IPS-18c (cell line): ENCODE measurements at regions not wholly inside any gene's neighbourhood (a gene's known extent, or its start where the extent isn't known, plus 50 kb on each side); places are given as distances from the start of the nearest gene placed in this dataset.
"Not testable (repeated sequence)": the region's sequence is repeated elsewhere in the genome, so short reads cannot be mapped to it uniquely, and the experiment has no call there.

ENCODE experiments used
- H3K4me3 ChIP-seq: 2 replicates; pipeline ENCODE4 v1.7.0; 2013; ENCODE audit warnings: low read depth, mild to moderate bottlenecking, low read length, moderate library complexity; ENCODE audit not compliant: insufficient read depth
- H3K9me3 ChIP-seq: one replicate; pipeline ENCODE4 v1.6.1; 2013; ENCODE audit warnings: mild to moderate bottlenecking, low read length, moderate library complexity; ENCODE audit not compliant: control insufficient read depth, insufficient read depth

DNA sequence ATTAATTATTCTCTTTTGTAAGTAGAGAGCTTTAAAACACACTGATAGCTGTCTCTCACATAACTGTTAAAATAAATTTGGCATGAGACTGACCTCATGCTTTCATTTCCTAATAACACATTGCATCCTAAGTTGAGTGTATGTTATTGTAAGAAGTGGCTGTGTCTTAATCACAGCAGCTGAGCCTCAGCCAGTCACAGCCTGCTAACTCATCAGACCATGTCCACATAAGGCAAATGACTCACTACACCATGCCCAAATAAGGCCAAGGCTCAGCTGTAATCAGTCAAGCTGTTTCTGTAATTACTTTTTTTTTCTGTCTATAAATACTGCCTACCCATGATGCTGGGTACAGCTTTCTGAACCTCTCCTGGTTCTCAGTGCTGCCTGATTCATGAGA, 860.9 kb downstream of the XPNPEP1 start:
- H3K4me3 ChIP-seq = no peak overlapping the region
- no peaks in the 10 kb centered on the region for H3K9me3 ChIP-seq

DNA sequence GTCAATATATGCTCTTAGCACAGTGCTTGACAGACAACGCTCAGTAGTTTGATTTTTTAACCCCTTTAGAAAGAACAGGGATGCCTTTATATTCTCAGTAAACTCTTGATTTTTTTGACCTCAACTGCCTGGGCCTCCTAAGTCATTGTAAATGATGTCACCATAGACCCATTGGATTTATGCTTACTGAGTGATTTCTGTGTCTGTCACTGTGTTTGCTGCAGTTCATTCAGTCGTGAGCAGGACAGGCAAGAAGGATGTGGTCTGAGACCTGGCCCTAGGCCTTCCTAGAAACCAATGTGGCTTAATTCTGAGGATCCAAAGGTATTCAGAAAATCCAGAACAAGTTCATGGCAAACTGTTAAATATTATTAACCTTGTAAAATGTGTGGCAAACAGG, 868.1 kb downstream of the XPNPEP1 start:
- Histone ChIP-seq H3K4me3 (no peak overlapping the region), H3K9me3 (no peaks in the 10 kb centered on the region)

DNA sequence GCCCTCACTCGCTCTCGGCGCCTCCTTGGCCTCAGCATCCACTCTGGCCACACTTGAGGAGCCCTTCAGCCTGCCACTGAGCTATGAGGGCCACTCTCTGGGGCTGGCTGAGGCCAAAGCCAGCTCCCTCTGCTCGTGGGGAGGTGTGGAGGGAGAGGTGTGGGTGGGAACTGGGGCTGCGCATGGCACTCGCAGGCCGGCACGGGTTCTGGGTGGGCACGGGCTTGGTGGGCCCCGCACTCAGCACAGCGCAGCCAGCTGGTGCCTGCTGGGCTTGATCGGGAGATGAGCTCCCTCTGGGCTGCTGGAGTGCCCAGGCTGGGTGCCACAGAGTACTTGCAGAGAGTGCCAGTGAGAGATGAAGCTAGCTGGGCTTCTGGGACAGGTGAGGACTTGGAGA, 875.5 kb downstream of the XPNPEP1 start:
- Histone ChIP-seq H3K4me3 (no peak overlapping the region), H3K9me3 (no peaks in the 10 kb centered on the region)

DNA sequence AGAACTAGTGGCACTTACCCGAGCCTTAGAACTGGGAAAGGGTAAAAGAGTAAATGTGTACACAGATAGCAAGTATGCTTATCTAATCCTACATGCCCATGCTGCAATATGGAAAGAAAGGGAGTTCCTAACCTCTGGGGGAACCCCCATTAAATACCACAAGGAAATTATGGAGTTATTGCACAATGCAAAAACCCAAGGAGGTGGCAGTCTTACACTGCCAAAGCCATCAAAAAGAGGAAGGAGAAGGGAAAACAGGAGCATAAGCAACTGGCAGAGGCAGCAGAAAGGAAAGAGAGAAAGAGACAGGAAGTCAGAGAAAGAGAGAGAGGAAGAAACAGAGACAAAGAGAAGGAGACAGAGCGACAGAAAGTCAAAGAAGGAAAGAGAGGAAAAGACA, 876.9 kb downstream of the XPNPEP1 start:
- H3K9me3 ChIP-seq, H3K4me3 ChIP-seq: not testable (repeated sequence)

DNA sequence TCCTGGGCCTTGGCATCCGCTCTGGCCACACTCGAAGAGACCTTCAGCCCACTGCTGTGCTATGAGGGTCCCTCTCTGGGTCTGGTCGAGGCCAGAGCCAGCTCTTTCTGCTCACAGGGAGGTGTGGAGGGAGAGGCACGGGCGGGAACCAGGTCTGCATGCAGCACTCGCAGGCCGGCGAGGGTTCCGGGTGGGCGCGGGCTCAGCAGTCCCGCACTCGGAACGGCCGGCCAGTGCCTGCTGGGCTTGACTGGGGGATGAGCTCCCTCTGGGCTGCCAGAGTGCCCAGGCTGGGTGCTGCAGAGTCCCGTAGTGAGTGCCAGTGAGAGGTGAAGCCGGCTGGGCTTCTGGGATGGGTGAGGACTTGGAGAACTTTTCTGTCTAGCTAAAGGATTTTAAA, 882.7 kb downstream of the XPNPEP1 start:
- H3K9me3 ChIP-seq = peaks cover 4% of the 10 kb centered on the region
- H3K4me3 ChIP-seq = no peak overlapping the region

DNA sequence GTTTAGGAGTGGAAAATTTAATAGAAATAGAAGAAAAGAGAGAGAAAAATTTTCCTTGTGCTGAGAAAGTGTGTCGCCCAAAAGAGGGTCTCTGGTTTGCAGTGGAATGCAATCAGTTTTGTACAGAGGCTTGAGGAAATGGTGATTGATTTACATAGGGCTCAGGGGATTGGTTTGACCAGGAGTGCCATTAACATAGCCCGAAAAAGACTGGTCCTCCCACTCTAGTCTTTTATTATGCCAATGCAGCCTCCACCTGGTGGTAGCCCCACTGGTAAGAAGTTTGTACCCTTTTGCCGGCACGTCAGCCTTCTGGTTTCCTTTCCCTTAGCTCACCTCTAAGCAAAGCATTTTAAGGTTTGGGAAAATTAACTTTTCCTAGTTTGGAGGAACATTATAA, 885.3 kb downstream of the XPNPEP1 start:
- Histone ChIP-seq H3K9me3 (peaks cover 4% of the 10 kb centered on the region), H3K4me3 (no peak overlapping the region)

DNA sequence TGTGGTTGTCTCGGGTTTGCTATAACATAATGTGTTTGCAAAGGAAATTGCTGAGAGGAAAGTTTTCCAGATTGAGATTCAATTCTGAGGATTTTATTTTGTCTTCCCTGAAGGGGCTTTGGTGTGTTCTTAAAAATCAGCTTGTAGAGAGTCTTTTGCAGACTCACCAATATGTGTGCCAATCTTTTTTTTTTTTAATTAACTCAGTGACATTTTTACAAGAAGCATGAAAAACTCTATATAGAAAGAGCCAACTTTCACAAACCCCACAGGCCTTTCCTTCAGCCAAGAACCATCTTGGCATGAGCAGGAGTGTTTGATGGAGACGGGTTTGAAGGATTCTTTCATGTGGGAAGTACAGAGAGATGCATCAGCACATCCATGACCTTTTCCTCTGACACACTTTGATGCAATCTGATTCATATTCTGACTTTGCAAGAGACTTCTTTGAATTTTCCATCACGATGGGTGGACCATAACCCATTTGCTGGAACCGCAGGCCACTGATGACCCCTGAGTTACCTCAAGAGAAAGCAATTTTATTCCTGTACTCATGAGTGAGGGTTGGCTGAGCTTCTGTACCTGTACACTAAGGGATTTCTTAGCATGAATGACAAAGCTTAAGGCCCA, 892.6 kb downstream of the XPNPEP1 start:
- no peaks in the 10 kb centered on the region for H3K9me3 ChIP-seq
- no peak overlapping the region for H3K4me3 ChIP-seq

DNA sequence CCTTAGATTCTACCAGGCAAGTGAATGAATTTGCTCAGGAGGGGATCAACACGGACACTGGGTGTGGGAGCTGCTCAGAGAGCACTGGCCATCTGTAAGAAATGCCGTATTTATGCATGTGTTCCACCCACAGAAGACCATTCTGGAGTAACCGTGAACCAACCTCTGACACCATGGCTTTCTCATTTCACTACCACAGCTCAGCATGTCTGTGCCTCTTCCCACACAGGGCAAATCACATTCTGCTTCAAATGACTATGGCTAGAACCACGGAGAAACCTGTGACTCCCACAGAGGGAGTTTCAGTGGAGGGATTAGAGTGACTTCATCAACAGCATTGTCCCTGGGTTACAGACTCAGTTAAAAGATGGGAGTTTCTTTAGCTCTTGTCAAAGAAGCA, 893.4 kb downstream of the XPNPEP1 start:
- H3K4me3 ChIP-seq = no peak overlapping the region
- no peaks in the 10 kb centered on the region for H3K9me3 ChIP-seq

DNA sequence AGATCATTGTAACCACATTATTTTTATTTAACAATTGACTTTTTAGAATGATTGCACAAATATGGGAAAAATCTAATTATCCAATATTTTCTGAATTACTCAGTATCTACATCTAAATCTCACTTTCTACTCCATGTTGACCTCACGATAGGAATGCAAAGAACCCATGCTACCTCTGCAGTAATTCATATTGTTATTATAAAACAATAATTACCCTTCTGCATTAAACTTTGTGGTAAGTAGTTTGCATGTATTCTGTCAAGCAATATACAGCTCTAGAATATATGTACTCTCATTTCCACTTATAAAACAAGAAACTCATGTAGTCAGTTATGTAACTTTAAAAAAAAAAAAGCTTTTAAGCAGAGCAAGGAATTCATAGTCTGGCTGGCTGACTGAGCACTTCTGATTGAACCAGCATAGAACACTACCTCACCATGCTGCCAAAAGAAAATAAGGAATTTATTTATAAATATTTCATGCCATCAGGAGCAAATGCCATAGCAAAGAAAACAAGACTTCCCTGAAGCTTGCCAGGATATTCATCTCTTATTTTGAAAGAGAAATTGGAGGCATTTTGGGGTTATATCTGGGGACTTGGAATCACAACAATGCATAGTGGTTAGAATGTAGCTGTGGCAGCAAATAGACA, 895.7 kb downstream of the XPNPEP1 start:
- Histone ChIP-seq H3K4me3 (no peak overlapping the region), H3K9me3 (no peaks in the 10 kb centered on the region)

DNA sequence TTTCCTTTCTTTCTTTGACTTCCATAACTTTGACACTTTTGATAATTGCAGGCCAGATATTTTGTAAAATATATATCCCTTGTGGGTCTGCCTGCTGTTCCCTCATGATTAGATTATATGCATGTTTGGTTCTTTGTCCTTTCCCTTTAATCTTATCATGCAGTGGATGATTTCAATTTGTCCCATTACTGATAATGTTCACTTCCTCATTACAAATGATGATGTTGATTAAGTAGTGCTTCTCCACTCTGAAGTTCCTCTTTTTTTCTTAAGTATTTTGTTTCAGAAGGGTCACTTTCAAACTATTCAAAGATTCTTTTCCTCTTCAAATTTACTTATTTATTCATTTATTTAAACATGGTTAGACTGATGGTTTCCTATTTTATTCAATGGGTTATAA, 898.1 kb downstream of the XPNPEP1 start:
- Histone ChIP-seq H3K4me3 (no peak overlapping the region), H3K9me3 (no peaks in the 10 kb centered on the region)

DNA sequence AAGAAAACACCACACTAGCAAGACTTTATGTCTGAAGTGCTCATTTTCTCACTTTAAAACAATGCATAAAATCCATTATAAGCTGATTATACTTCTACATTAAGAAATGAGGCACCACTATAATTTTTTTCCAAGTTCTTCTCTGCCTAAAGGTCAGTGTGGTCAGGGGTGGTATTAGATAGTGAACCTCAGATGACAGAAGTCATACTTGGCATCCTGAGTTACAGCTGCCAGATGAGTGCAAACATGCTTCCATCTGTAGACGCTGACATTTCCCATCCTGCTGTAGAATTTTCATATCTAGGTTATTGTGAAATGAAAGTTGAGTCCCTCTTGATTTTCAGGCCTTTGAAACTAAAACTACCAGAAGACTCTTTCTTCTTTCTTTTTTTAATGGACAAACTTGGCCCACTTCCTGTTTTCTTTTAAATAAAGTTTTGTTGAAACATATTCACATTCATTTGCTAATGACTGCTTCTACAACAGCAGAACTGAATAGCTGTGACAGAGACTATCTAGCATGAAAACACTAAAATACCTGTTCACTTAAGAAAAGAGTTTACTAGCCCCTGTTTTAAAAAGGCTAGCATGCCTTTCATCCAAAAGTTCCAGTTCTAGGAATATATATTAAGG, 900.8 kb downstream of the XPNPEP1 start:
- Histone ChIP-seq H3K9me3 (no peaks in the 10 kb centered on the region), H3K4me3 (no peak overlapping the region)

DNA sequence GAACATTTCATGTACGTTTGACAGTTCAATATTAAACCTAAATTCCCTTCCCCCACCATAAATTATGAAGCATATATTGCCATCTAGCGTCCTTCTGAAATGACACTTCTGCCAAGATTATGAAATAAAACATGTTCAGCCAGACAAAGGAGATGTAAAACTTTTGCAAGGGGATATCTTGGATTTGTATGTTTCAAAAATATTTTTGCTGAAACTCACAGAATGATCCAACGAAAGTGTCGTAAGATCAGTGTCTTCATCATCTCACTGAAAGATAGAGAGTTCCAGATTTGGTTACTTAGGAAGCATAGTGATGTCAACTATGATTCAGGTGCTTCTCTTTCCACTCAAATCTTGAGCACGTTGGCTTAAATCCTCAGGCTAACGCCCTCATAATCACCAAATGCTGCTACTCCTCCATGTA, 904.3 kb downstream of the XPNPEP1 start:
- Histone ChIP-seq H3K9me3 (no peaks in the 10 kb centered on the region), H3K4me3 (no peak overlapping the region)

DNA sequence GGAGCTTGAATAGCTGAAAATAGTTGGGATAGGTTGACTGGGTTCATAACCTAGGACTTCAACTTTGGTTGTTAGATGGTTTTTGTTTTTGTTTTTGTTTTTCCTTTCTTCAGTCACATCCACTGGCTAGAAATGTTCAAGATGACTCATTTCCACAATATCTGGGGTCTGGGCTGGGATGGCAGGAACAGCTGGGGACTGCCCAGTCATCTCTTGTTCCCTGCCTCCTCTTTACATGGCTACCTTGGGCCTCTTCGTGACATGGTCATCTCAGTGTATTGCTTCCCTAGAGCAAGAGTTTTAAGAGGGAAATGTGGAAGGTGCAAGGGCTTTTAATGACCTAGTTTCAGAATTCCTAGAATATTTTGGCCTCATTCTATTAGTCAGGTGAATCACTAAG, 915.8 kb downstream of the XPNPEP1 start:
- H3K4me3 ChIP-seq = no peak overlapping the region
- H3K9me3 ChIP-seq = no peaks in the 10 kb centered on the region

DNA sequence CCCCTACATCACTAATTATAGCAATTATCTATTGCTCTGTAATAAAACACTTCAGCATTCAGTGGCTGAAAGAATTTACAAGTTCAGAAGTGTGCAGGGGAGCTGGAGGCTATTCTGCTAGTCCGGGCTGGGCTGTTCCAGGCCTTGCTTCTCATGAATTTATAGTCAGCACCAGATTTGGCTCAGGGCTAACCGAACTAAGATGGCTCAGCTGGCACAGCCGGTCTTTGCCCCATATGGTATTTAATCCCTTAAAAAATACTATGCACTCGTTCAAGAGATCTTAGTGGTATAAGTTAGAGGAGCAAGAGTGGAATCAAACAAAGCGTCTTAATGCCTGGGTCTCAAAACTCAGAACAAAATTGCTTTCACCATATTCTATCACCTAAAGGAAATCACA, 932.9 kb downstream of the XPNPEP1 start:
- Histone ChIP-seq H3K9me3 (no peaks in the 10 kb centered on the region), H3K4me3 (no peak overlapping the region)

DNA sequence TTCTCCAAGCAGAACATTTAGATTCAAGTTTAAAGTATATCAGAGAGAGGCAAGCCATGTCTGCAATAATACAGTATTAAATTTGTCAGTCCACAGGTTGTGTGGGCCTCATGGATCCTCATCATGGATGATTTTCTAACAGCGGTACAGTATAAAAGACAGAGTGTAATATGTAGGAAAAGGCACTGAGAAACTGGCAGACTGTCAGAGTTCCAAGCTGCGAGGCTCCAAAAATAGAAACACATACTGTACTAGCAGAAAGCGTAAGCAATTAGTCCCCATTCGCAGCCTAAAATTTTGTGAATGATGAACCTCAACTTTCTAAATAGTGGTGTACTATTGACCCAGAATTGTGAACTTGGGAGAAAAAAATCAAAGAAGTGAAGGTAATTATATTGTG, 933.3 kb downstream of the XPNPEP1 start:
- Histone ChIP-seq H3K4me3 (no peak overlapping the region), H3K9me3 (no peaks in the 10 kb centered on the region)

DNA sequence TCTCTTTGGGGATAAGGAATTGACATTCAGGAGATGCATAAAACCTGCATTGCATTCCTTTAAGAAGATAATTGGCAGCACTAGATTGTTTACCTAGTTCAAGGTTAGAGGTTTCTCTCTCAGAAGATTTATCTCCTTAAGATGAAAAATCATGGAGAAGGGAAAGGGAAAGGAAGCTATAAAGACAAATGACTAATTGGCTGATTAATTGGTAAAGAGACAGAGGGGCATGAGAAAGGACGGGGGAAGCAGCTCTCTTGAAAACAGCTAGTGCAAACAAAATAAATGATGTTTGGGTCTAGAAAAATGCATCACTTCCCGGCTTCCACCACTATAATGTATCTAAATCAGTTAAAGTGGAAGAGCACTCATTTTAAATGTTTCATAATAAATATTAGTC, 941.2 kb downstream of the XPNPEP1 start:
- Histone ChIP-seq H3K9me3 (peaks cover 2% of the 10 kb centered on the region), H3K4me3 (no peak overlapping the region)

DNA sequence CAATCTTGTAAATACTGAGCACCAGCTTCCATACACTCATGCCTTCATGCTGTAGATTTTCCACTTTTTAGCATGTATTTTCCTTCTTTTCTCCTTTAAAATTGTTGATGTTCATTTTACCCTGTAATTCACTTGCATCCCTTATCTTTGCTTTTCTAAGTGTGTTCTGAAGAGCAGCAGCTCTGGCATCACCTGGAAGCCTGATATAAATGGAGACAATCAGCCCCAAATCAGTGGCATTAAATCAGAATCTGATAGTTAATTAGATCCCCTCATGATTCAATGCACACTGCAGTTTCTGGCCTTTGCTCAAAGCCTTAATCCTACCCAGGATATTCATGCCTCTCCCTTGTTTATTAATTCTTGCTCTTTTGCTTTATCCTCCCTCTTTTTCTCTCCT, 942.4 kb downstream of the XPNPEP1 start:
- H3K4me3 ChIP-seq = no peak overlapping the region

DNA sequence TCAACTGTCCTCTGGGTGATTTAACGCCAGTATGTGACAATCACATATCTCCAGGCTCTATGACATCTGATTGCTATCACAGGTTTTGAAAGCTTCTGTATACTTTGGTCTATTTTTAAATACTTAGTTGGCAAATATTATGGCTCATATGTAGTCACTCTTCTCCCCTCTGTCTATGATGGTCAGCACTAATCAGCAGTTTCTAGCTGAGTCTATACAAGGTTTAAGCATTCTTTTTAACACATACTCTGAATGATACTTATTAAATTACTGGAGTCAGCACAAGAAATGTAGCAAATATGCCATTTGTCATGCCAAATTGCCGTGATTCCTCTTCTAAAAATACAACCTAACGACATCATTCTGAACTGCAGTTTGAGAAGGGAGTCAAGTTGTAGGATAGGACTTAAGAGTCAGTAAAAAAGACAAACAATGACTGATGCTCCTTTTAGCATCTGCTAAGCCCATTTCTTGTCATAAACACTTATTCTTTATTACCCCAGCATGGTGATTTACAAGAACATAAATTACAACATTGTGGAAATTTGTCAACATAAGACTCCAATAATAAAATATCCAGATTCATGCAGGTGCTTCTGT, 947.8 kb downstream of the XPNPEP1 start:
- no peak overlapping the region for H3K4me3 ChIP-seq
- peaks cover 2% of the 10 kb centered on the region for H3K9me3 ChIP-seq

More for the DNA sequence above, 942.4 kb downstream of the XPNPEP1 start:
- peaks cover 2% of the 10 kb centered on the region for H3K9me3 ChIP-seq
